ENCODE measurements at regions not wholly inside any gene's neighbourhood (a gene's known extent, or its start where the extent isn't known, plus 50 kb on each side); places are given as distances from the start of the nearest gene placed in this dataset.

DNA sequence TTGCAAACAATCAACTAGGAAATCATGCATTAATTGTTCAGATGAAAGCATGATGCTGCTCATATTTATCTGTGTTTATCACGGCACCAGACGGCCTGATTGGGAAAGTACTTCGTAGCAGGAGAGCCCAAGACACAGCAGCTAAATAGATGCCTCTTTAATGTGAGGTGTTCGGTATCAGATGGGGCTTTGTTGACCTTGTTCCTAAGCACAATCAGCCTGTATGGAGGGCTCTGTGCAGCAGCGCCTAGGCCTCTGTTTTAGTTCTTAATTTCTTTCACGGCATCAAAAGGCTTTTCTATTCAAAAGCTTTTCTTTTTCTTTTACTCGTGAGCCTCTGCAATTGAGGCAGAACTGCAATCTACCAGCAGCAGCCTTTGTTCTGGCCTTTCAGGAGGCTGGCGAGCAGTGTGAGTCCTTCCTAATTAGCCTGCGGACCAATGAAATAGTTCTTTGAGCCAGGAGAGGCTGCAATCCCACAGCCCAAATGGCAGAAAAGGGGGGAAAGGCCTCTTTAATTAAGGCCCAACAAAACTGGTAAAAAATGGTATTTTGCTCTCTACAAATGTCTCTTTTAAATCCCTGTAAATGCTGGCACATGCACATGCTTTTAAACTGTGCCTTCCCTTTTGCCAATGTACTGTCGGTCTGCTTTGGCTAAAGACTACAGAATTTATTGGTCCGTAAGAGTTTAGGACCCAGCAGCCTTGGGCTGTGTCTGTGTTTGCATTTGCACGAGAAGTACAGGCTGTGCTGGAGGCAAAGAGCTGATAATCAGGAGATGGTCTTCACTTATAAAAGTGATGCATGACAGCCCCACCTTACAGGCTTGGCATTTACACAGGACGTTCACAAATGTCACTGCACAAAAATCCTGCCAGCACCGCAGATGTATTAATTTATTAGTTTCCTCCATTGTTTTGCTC lies 159.6 kb downstream of the RND3 start:
- TF ChIP-seq, protein P1, sequence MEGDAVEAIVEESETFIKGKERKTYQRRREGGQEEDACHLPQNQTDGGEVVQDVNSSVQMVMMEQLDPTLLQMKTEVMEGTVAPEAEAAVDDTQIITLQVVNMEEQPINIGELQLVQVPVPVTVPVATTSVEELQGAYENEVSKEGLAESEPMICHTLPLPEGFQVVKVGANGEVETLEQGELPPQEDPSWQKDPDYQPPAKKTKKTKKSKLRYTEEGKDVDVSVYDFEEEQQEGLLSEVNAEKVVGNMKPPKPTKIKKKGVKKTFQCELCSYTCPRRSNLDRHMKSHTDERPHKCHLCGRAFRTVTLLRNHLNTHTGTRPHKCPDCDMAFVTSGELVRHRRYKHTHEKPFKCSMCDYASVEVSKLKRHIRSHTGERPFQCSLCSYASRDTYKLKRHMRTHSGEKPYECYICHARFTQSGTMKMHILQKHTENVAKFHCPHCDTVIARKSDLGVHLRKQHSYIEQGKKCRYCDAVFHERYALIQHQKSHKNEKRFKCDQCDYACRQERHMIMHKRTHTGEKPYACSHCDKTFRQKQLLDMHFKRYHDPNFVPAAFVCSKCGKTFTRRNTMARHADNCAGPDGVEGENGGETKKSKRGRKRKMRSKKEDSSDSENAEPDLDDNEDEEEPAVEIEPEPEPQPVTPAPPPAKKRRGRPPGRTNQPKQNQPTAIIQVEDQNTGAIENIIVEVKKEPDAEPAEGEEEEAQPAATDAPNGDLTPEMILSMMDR (IDR thresholded peaks at IDR 0.05): no peak
- TF ChIP-seq POLR2A (IDR thresholded peaks at IDR 0.05): no peak

Measured in esophagus squamous epithelium (tissue), 4 donors.